Stimulated activated CD4-positive, alpha-beta T cell treated with anti-CD3 and anti-CD28 coated beads, Interleukin-4, amount 100 ng/mL, for 1 hour (primary cell): ENCODE measurements at regions not wholly inside any gene's neighbourhood (a gene's known extent, or its start where the extent isn't known, plus 50 kb on each side); places are given as distances from the start of the nearest gene placed in this dataset.
"Not testable (repeated sequence)": the region's sequence is repeated elsewhere in the genome, so short reads cannot be mapped to it uniquely, and the experiment has no call there.

Source experiments
- DNase-seq: peaks from one replicate; pipeline ENCODE4 v3.0.0-alpha.2; 2020

DNA sequence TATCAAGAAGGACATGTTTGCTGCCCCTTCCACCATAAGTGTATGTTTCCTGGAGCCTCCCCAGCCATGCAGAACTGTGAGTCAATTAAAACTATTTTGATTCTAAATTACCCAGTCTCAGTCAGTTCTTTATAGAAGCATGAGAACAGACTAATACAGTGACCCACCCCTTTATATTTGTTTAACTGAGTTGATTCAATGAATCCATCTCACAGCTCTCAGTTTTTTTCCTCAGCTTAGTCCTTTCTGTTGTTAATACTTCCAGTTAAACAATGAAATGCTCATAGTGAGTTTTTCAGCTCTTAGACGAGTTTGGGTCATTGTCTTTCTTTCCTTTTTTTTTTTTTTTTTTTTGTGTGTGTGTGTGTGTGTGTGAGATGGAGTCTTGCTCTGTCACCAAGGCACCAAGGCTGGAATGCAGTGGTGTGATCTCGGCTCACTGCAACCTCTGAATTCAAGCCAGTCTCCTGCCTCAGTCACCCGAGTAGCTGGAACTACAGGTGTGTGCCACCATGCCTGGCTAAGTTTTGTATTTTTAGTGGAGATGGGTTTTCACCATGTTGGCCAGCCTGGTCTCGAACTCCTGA lies 417.9 kb upstream of the ZNG1F start:
- DNase-seq, result not testable (repeated sequence)

DNA sequence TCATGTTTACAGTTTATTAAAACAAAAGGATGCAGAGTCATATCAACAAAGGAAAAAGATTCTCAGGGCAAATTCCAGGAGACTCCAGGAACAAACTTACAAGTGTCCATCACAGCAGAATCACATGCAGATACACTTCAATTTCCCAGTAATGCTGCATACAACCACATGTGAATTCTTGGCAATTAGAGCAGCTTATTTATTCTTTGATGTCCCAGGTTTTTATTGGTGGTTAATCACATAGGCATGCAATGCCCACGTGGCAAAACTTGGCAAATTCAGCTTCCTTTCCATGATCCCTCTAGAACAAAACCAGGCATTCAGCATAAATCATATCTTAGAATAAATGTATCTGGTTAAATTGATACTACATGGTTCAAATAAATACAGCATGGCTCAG lies 376.5 kb upstream of the ZNG1F start:
- DNase-seq, result not testable (repeated sequence)
